GM23248 (cell line): ENCODE measurements at regions not wholly inside any gene's neighbourhood (a gene's known extent, or its start where the extent isn't known, plus 50 kb on each side); places are given as distances from the start of the nearest gene placed in this dataset.

ENCODE experiments used
- DNase-seq: peaks from one replicate; pipeline ENCODE4 v3.0.0-alpha.2; 2015
- H2AFZ ChIP-seq: fragments of 200-600 bp; sonication (generic); 2 replicates; pipeline ENCODE4 v1.6.1; 2016; ENCODE audit warnings: antibody characterized with exemption
- H3F3A ChIP-seq: fragments of 200-600 bp; sonication (generic); 2 replicates; pipeline ENCODE4 v1.6.1; 2016; ENCODE audit warnings: mild to moderate bottlenecking, antibody characterized with exemption, mixed run types; ENCODE audit not compliant: insufficient read depth
- H3K27ac ChIP-seq: fragments of 200-600 bp; sonication (generic); 2 replicates; pipeline ENCODE4 v1.5.1; 2016; ENCODE audit warnings: mild to moderate bottlenecking
- H3K27me3 ChIP-seq: fragments of 200-600 bp; sonication (generic); replicated peaks from 2 replicates; pipeline ENCODE4 v1.6.1; 2016; ENCODE audit warnings: mild to moderate bottlenecking; ENCODE audit not compliant: insufficient read depth
- H3K36me3 ChIP-seq: fragments of 200-600 bp; sonication (generic); 2 replicates; pipeline ENCODE4 v1.6.1; 2016; ENCODE audit warnings: low read depth, mild to moderate bottlenecking
- H3K4me1 ChIP-seq: fragments of 200-600 bp; sonication (generic); 2 replicates; pipeline ENCODE4 v1.6.1; 2016; ENCODE audit warnings: mild to moderate bottlenecking; ENCODE audit not compliant: insufficient read depth
- H3K4me2 ChIP-seq: fragments of 200-600 bp; sonication (generic); one replicate; pipeline ENCODE4 v1.6.1; 2016; ENCODE audit warnings: mild to moderate bottlenecking; ENCODE audit not compliant: unreplicated experiment
- H3K4me3 ChIP-seq: fragments of 200-600 bp; sonication (generic); 2 replicates; pipeline ENCODE4 v1.5.1; 2016; ENCODE audit warnings: mild to moderate bottlenecking
- H3K79me2 ChIP-seq: fragments of 200-600 bp; sonication (generic); 2 replicates; pipeline ENCODE4 v1.6.1; 2016; ENCODE audit warnings: mild to moderate bottlenecking; ENCODE audit not compliant: insufficient read depth
- H3K9ac ChIP-seq: fragments of 200-600 bp; sonication (generic); 2 replicates; pipeline ENCODE4 v1.6.1; 2016; ENCODE audit warnings: mild to moderate bottlenecking
- H3K9me2 ChIP-seq: fragments of 200-600 bp; sonication (generic); 2 replicates; pipeline ENCODE4 v1.6.1; 2016; ENCODE audit warnings: mixed run types, mild to moderate bottlenecking, moderate library complexity; ENCODE audit not compliant: insufficient read depth
- H3K9me3 ChIP-seq: fragments of 200-600 bp; sonication (generic); one replicate; pipeline ENCODE4 v1.6.1; 2017; ENCODE audit warnings: low read depth
- H4K20me1 ChIP-seq: fragments of 200-600 bp; sonication (generic); 2 replicates; pipeline ENCODE4 v1.6.0; 2016; ENCODE audit not compliant: insufficient read depth
- EZH2 ChIP-seq: fragments of 200-600 bp; sonication (generic); IDR thresholded peaks from 2 replicates; pipeline ENCODE4 v1.6.1; 2018; ENCODE audit warnings: antibody characterized with exemption, mild to moderate bottlenecking; ENCODE audit not compliant: insufficient read depth, poor library complexity, severe bottlenecking
- EZH2phosphoT487 ChIP-seq: fragments of 200-600 bp; sonication (generic); IDR thresholded peaks from 2 replicates; pipeline ENCODE4 v1.6.1; 2018; ENCODE audit warnings: antibody characterized with exemption, moderate library complexity, mild to moderate bottlenecking, low read depth; ENCODE audit not compliant: insufficient read depth
- WGBS, 2 experiments: methylation state at CpG; one replicate each; pipeline ENCODE4 v1.1.6; 2015 to 2017; ENCODE audit warnings: low lambda C conversion rate in 2 of 2, low coverage in 1 of 2; ENCODE audit errors: missing lambda C conversion rate in 2 of 2; 5-methylcytosine and 5-hydroxymethylcytosine counted together
- in situ Hi-C: fragments of 300-500 bp; cut with MboI; formaldehyde crosslinking; loops from 2 replicates; pipeline ENCODE4 v1.15.0; 2020

- no peak for DNase-seq
- no peak overlapping the region for H3K4me2 ChIP-seq
- no peaks in the 10 kb centered on the region for H3K9me2 ChIP-seq
- no peak overlapping the region for H3K4me3 ChIP-seq
- peaks cover 4% of the 10 kb centered on the region; the same call in 1 of the 2 replicates for H3F3A ChIP-seq
- no peaks in the 10 kb centered on the region for H3K79me2 ChIP-seq
- no peaks in the 10 kb centered on the region for H4K20me1 ChIP-seq
- H3K36me3 ChIP-seq: no peaks in the 10 kb centered on the region
- in situ Hi-C loops: no loop called here
- H3K27ac ChIP-seq: no peak overlapping the region
- no peaks in the 10 kb centered on the region for H3K9me3 ChIP-seq
- TF ChIP-seq EZH2 (no peak), EZH2phosphoT487 (no peak)
- H2AFZ ChIP-seq: no peak overlapping the region
- H3K9ac ChIP-seq: no peak overlapping the region
- H3K27me3 ChIP-seq: peaks cover 10% of the 10 kb centered on the region
- WGBS, 2 experiments: 78 to 79% methylated on average over 3 of the region's 3 CpGs
- H3K4me1 ChIP-seq: peaks cover 14% of the 10 kb centered on the region
Observed at GRCh38 chr18:49731860-49732311, 81.4 kb downstream of the ACAA2 start.

- H3K4me1 ChIP-seq: peaks cover 19% of the 10 kb centered on the region
- no peaks in the 10 kb centered on the region for H4K20me1 ChIP-seq
- H3K36me3 ChIP-seq: no peaks in the 10 kb centered on the region
- WGBS, 2 experiments: 82 to 86% methylated on average over 5 of the region's 5 CpGs
- H3K27ac ChIP-seq: no peak overlapping the region
- H3K27me3 ChIP-seq: peaks cover 5% of the 10 kb centered on the region
- H3F3A ChIP-seq: peaks cover 8% of the 10 kb centered on the region; the same call in 1 of the 2 replicates
- in situ Hi-C loops: no loop called here
- no peak for TF ChIP-seq EZH2phosphoT487
- no peak for TF ChIP-seq EZH2
- no peak overlapping the region for H3K4me2 ChIP-seq
- no peaks in the 10 kb centered on the region for H3K9me3 ChIP-seq
- H3K9me2 ChIP-seq: no peaks in the 10 kb centered on the region
- no peak for DNase-seq
- no peaks in the 10 kb centered on the region for H3K79me2 ChIP-seq
- H2AFZ ChIP-seq: no peak overlapping the region
- H3K9ac ChIP-seq: no peak overlapping the region
- H3K4me3 ChIP-seq: no peak overlapping the region
Observed at GRCh38 chr18:49731421-49731841, 81.9 kb downstream of the ACAA2 start.

- 89 to 91% methylated on average over 4 of the region's 4 CpGs for WGBS, 2 experiments
- Histone ChIP-seq H3K36me3 (no peaks in the 10 kb centered on the region), H3K9ac (no peak overlapping the region), H3K4me3 (no peak overlapping the region), H3F3A (peaks cover 10% of the 10 kb centered on the region; the same call in 1 of the 2 replicates), H3K27ac (no peak overlapping the region), H4K20me1 (no peaks in the 10 kb centered on the region), H3K9me2 (no peaks in the 10 kb centered on the region), H3K79me2 (no peaks in the 10 kb centered on the region), H3K4me2 (no peak overlapping the region), H3K27me3 (peaks cover under 1% of the 10 kb centered on the region), H2AFZ (no peak overlapping the region), H3K9me3 (no peaks in the 10 kb centered on the region), H3K4me1 (peaks cover 23% of the 10 kb centered on the region)
- TF ChIP-seq EZH2 (no peak), EZH2phosphoT487 (no peak)
- no peak for DNase-seq
- in situ Hi-C loops: no loop called here
Observed at GRCh38 chr18:49730951-49731391, 82.4 kb downstream of the ACAA2 start.

GRCh38 chr18:49728542-49728941 lies 84.8 kb downstream of the ACAA2 start:
- in situ Hi-C loops: no loop called here
- TF ChIP-seq EZH2 (no peak), EZH2phosphoT487 (no peak)
- H3K9me2 ChIP-seq: no peaks in the 10 kb centered on the region
- no peaks in the 10 kb centered on the region for H4K20me1 ChIP-seq
- no peaks in the 10 kb centered on the region for H3K27me3 ChIP-seq
- H3K9ac ChIP-seq: no peak overlapping the region
- no peaks in the 10 kb centered on the region for H3K36me3 ChIP-seq
- no peak overlapping the region for H3K4me3 ChIP-seq
- no peak overlapping the region for H3K27ac ChIP-seq
- no peak overlapping the region for H2AFZ ChIP-seq
- no peaks in the 10 kb centered on the region for H3K9me3 ChIP-seq
- peak; percentile 66 for DNase-seq
- peaks cover 27% of the 10 kb centered on the region for H3K4me1 ChIP-seq
- 39 to 57% methylated on average over 4 of the region's 4 CpGs for WGBS, 2 experiments
- H3K79me2 ChIP-seq: no peaks in the 10 kb centered on the region
- peaks cover 10% of the 10 kb centered on the region; the same call in 1 of the 2 replicates for H3F3A ChIP-seq
- no peak overlapping the region for H3K4me2 ChIP-seq
